Suprapubic skin (tissue), 4 donors: ENCODE measurements at regions not wholly inside any gene's neighbourhood (a gene's known extent, or its start where the extent isn't known, plus 50 kb on each side); places are given as distances from the start of the nearest gene placed in this dataset.

Experiments used
- DNase-seq, 2 donors: peaks; one replicate each; pipeline ENCODE4 v3.0.0-alpha.2; 2019; ENCODE audit warnings: low spot score in 2 of 2
- H3K27ac ChIP-seq: fragments of 200-600 bp; sonication (generic); one replicate; pipeline ENCODE4 v1.5.1; 2019
- H3K27me3 ChIP-seq: fragments of 200-600 bp; sonication (generic); one replicate; pipeline ENCODE4 v1.5.1; 2019
- H3K36me3 ChIP-seq: fragments of 200-600 bp; sonication (generic); one replicate; pipeline ENCODE4 v1.5.1; 2019
- H3K4me1 ChIP-seq: fragments of 200-600 bp; sonication (generic); one replicate; pipeline ENCODE4 v1.5.1; 2019
- H3K4me3 ChIP-seq: fragments of 200-600 bp; sonication (generic); one replicate; pipeline ENCODE4 v1.5.1; 2019; ENCODE audit warnings: mild to moderate bottlenecking
- H3K9me3 ChIP-seq: fragments of 200-600 bp; sonication (generic); one replicate; pipeline ENCODE4 v1.5.1; 2019
- EP300 ChIP-seq: sonication (generic); formaldehyde crosslinking; IDR thresholded peaks from one replicate; pipeline ENCODE4 v1.6.1; 2017; ENCODE audit warnings: antibody characterized with exemption
- POLR2A ChIP-seq, 2 donors: fragments of 450-650 bp; IDR thresholded peaks; one replicate each; pipeline ENCODE4 v1.6.1; 2017; ENCODE audit warnings: antibody characterized with exemption in 2 of 2, mild to moderate bottlenecking in 2 of 2, moderate library complexity in 2 of 2
- POLR2AphosphoS5 ChIP-seq, 3 donors: sonication (generic); formaldehyde crosslinking; IDR thresholded peaks; one replicate each; pipeline ENCODE4 v1.6.1; 2017; ENCODE audit warnings: antibody characterized with exemption in 3 of 3
- WGBS: methylation state at CpG from one replicate; pipeline ENCODE4 v1.1.5; 2018; 5-methylcytosine and 5-hydroxymethylcytosine counted together
- TF ChIP-seq, protein P1 (sequence below), 2 donors: fragments of 200-600 bp in 1 of 2; fragments of 450-650 bp in 1 of 2; sonication (generic) in 1 of 2; IDR thresholded peaks; one replicate each; pipeline ENCODE4 v1.5.1; 2016 to 2019; ENCODE audit warnings: antibody characterized with exemption in 2 of 2, mild to moderate bottlenecking in 1 of 2, moderate library complexity in 1 of 2

DNA sequence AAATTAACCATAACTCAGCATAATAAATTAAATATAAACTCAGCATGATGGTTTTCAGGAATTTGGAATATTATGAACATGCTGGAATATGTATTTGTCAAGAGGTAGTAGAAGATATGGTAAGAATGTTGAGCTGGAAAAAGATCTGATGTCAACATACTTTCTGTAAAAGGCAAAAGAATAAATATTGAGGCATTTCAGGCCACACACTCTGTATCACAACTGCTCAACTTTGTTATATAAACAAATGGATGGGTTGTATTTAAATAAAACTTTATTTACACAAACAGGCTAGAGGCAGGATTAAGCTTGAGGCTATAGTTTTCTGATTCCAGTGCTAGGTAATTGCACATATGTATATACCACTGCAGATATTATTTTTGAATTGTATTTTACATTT lies 1409.4 kb downstream of the MRPL39 start:
- DNase-seq = no peak
- no peak overlapping the region for H3K4me3 ChIP-seq
- TF ChIP-seq, protein P1, sequence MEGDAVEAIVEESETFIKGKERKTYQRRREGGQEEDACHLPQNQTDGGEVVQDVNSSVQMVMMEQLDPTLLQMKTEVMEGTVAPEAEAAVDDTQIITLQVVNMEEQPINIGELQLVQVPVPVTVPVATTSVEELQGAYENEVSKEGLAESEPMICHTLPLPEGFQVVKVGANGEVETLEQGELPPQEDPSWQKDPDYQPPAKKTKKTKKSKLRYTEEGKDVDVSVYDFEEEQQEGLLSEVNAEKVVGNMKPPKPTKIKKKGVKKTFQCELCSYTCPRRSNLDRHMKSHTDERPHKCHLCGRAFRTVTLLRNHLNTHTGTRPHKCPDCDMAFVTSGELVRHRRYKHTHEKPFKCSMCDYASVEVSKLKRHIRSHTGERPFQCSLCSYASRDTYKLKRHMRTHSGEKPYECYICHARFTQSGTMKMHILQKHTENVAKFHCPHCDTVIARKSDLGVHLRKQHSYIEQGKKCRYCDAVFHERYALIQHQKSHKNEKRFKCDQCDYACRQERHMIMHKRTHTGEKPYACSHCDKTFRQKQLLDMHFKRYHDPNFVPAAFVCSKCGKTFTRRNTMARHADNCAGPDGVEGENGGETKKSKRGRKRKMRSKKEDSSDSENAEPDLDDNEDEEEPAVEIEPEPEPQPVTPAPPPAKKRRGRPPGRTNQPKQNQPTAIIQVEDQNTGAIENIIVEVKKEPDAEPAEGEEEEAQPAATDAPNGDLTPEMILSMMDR (IDR thresholded peaks at IDR 0.05) = no peak
- TF ChIP-seq POLR2A (IDR thresholded peaks at IDR 0.05) (no peak), EP300 (no peak), POLR2AphosphoS5 (IDR thresholded peaks at IDR 0.05) (no peak)

DNA sequence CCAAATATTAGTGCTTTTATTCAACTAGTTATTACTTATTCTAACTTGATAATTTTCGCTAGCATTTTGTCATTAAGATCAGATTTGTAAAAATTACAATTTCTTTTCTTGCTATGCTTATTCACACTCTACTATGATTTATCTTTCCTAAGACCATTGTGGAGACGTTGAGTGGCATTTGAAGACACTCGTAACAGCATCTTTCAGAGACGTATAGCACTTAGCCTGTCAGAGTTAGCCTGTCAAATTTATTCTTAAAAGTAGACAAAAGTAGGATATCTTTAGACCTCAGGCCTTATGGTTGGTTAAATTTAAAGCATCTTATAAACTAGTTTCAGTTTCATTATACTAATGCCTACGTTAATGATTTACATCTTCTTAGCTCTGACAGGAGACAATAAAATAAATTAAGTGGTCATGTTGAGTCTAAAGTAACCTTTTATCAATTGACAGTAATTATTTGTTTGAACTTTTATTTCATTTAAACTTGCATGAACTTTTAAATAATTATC lies 1410.1 kb downstream of the MRPL39 start:
- no peak for DNase-seq
- TF ChIP-seq, protein P1 (IDR thresholded peaks at IDR 0.05) = no peak
- TF ChIP-seq POLR2AphosphoS5 (IDR thresholded peaks at IDR 0.05) (no peak), EP300 (no peak), POLR2A (IDR thresholded peaks at IDR 0.05) (no peak)
- 49% methylated on average over 5 of the region's 5 CpGs for WGBS
- no peak overlapping the region for H3K4me3 ChIP-seq
- H3K9me3 ChIP-seq = no peaks in the 10 kb centered on the region
- H3K27ac ChIP-seq = no peak overlapping the region
- H3K27me3 ChIP-seq = no peaks in the 10 kb centered on the region
- H3K4me1 ChIP-seq = no peaks in the 10 kb centered on the region
- no peaks in the 10 kb centered on the region for H3K36me3 ChIP-seq

More for the DNA sequence above, 1409.4 kb downstream of the MRPL39 start:
- Histone ChIP-seq H3K27me3 (no peaks in the 10 kb centered on the region), H3K36me3 (no peaks in the 10 kb centered on the region), H3K9me3 (no peaks in the 10 kb centered on the region), H3K27ac (no peak overlapping the region), H3K4me1 (no peaks in the 10 kb centered on the region)

DNA sequence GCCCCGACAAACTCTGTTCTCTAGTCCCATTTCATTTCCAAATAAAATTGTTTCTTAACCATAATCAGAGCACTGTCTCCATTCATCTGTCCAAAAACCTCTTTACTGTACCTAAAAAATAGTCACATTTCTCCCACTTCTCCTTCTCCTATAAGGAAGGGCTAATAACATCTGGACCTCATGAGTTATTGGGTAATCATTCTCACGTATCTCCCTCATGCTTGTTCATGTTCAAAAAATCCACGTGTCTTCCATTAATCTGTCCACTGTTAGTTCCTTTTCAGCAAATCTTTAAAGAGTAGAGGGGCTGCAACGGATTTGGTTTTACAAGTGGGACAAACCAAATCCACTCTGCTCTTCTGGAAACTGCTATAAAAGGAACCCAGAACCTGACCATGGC lies 1418.8 kb downstream of the MRPL39 start:
- Histone ChIP-seq H3K4me3 (no peak overlapping the region), H3K27ac (no peak overlapping the region), H3K9me3 (no peaks in the 10 kb centered on the region), H3K4me1 (no peaks in the 10 kb centered on the region), H3K36me3 (no peaks in the 10 kb centered on the region), H3K27me3 (no peaks in the 10 kb centered on the region)
- 51% methylated on average over 4 of the region's 4 CpGs for WGBS
- TF ChIP-seq, protein P1 (IDR thresholded peaks at IDR 0.05) = no peak
- TF ChIP-seq POLR2A (IDR thresholded peaks at IDR 0.05) (no peak), POLR2AphosphoS5 (IDR thresholded peaks at IDR 0.05) (no peak), EP300 (no peak)
- DNase-seq = no peak

DNA sequence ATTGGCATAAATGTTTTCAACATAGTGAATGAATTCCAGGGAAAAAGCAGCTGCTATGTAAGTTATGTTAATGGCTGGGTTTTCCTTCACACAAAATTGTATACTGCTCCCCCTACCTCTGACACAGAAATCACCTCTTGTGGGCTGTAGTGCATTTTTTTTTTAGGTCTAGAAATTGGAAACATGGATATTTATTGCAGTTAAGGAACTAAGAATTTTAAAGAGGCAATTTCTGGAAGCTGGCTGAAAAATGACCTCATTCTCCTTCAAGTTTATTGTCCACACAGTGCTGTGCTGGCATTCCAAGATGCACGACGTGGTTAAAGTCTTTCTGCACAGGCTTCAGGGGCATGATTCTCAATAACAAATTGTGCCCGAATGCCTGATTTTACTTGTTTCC lies 1424.2 kb downstream of the MRPL39 start:
- Histone ChIP-seq H3K27me3 (no peaks in the 10 kb centered on the region), H3K4me3 (no peak overlapping the region), H3K27ac (no peak overlapping the region), H3K36me3 (no peaks in the 10 kb centered on the region), H3K9me3 (peaks cover 6% of the 10 kb centered on the region), H3K4me1 (no peaks in the 10 kb centered on the region)
- no peak for DNase-seq
- TF ChIP-seq, protein P1 (IDR thresholded peaks at IDR 0.05) = no peak
- TF ChIP-seq EP300 (no peak), POLR2AphosphoS5 (IDR thresholded peaks at IDR 0.05) (no peak), POLR2A (IDR thresholded peaks at IDR 0.05) (no peak)
- WGBS = 61% methylated on average over 3 of the region's 3 CpGs

DNA sequence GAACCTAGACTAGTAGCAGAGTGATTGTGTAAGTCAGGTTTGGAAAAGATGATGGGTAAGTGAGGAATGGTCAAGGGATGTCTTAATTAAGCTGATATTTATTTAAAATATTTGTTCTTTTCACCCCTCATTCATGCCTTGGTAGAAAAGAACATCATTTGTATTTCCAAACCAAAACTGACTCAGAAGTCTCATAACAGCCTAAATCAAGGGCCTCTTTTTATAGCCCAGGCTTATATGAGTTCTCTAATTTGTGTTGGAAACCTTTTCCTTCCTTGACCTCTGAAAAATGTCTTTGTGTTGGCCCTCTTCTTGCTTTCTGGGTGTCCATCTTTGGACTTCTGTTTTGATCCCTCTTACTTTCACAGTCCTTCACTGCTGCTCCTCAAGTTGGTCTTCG lies 1428.2 kb downstream of the MRPL39 start:
- Histone ChIP-seq H3K36me3 (no peaks in the 10 kb centered on the region), H3K4me1 (no peaks in the 10 kb centered on the region), H3K27me3 (no peaks in the 10 kb centered on the region), H3K9me3 (peaks cover 9% of the 10 kb centered on the region), H3K4me3 (no peak overlapping the region), H3K27ac (no peak overlapping the region)
- DNase-seq = no peak
- TF ChIP-seq POLR2AphosphoS5 (IDR thresholded peaks at IDR 0.05) (no peak), EP300 (no peak), POLR2A (IDR thresholded peaks at IDR 0.05) (no peak)
- TF ChIP-seq, protein P1 (IDR thresholded peaks at IDR 0.05) = no peak
- WGBS = 77% methylated on average over 1 of the region's 1 CpG
